22Rv1 (cell line): ENCODE measurements at regions not wholly inside any gene's neighbourhood (a gene's known extent, or its start where the extent isn't known, plus 50 kb on each side); places are given as distances from the start of the nearest gene placed in this dataset.

Experiments
- ZFX ChIP-seq: fragments of 450-650 bp; IDR thresholded peaks from 2 replicates; pipeline ENCODE4 v1.6.1; 2017; ENCODE audit warnings: antibody characterized with exemption, borderline replicate concordance
- TF ChIP-seq, protein P1 (sequence below): fragments of 450-650 bp; IDR thresholded peaks from 2 replicates; pipeline ENCODE4 v1.5.1; 2017; ENCODE audit warnings: mild to moderate bottlenecking

DNA sequence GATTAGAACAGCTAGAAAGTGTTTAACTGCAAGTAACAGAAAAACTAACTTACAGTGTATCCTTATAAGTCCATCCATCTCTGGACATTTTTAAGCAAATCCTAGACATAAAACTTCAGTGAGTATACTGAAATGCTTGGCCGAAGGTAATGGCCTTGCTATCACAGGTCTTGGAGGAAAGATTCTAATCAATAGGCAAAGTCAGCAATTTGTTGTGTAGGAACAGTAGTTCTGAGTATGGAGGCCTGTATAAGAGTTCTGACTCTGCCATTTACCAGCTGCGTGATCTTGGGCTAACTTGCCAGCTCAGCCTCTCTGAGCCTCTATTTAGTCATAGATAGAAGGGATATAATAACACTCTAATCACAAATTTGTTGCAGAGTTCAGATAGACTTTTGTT is 328.1 kb downstream of the IL20RB start:
- TF ChIP-seq, protein P1, sequence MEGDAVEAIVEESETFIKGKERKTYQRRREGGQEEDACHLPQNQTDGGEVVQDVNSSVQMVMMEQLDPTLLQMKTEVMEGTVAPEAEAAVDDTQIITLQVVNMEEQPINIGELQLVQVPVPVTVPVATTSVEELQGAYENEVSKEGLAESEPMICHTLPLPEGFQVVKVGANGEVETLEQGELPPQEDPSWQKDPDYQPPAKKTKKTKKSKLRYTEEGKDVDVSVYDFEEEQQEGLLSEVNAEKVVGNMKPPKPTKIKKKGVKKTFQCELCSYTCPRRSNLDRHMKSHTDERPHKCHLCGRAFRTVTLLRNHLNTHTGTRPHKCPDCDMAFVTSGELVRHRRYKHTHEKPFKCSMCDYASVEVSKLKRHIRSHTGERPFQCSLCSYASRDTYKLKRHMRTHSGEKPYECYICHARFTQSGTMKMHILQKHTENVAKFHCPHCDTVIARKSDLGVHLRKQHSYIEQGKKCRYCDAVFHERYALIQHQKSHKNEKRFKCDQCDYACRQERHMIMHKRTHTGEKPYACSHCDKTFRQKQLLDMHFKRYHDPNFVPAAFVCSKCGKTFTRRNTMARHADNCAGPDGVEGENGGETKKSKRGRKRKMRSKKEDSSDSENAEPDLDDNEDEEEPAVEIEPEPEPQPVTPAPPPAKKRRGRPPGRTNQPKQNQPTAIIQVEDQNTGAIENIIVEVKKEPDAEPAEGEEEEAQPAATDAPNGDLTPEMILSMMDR, result no peak
- TF ChIP-seq ZFX, result no peak
